Mesenchymal stem cell (in vitro differentiated cells and primary cell): ENCODE measurements at regions not wholly inside any gene's neighbourhood (a gene's known extent, or its start where the extent isn't known, plus 50 kb on each side); places are given as distances from the start of the nearest gene placed in this dataset.

Source experiments
- DNase-seq: peaks from one replicate; pipeline ENCODE4 v3.0.0-alpha.2; 2013
- H2AFZ ChIP-seq: one replicate; pipeline ENCODE4 v1.6.1; 2013; ENCODE audit warnings: low read depth, mild to moderate bottlenecking, control low read depth, inconsistent platforms, low read length, moderate library complexity
- H2AK5ac ChIP-seq: 2 replicates; pipeline ENCODE4 v1.6.1; 2013; ENCODE audit warnings: low read length, moderate library complexity, mild to moderate bottlenecking, inconsistent platforms; ENCODE audit not compliant: severe bottlenecking
- H2BK120ac ChIP-seq: one replicate; pipeline ENCODE4 v1.6.1; 2013; ENCODE audit warnings: low read depth, mild to moderate bottlenecking, inconsistent platforms, low read length, moderate library complexity
- H2BK12ac ChIP-seq, 2 experiments: one replicate each; pipeline ENCODE4 v1.6.1; 2013; ENCODE audit warnings: inconsistent platforms in 2 of 2, low read length in 2 of 2, mild to moderate bottlenecking in 2 of 2, moderate library complexity in 2 of 2, control low read depth in 1 of 2
- H2BK15ac ChIP-seq: one replicate; pipeline ENCODE4 v1.6.1; 2013; ENCODE audit warnings: mild to moderate bottlenecking, low read depth, inconsistent platforms; ENCODE audit not compliant: poor library complexity, severe bottlenecking
- H2BK5ac ChIP-seq: 2 replicates; pipeline ENCODE4 v1.6.1; 2013; ENCODE audit warnings: low read depth, mild to moderate bottlenecking, low read length, control low read depth, inconsistent platforms; ENCODE audit not compliant: poor library complexity, severe bottlenecking
- H3K14ac ChIP-seq, 2 experiments: one replicate each; pipeline ENCODE4 v1.6.1; 2013; ENCODE audit warnings: inconsistent platforms in 2 of 2, low read length in 2 of 2, control low read depth in 1 of 2, mild to moderate bottlenecking in 1 of 2, moderate library complexity in 1 of 2
- H3K18ac ChIP-seq, 2 experiments: one replicate each; pipeline ENCODE4 v1.6.1; 2013; ENCODE audit warnings: inconsistent platforms in 2 of 2, low read length in 2 of 2, control low read depth in 1 of 2, low read depth in 1 of 2, mild to moderate bottlenecking in 1 of 2
- H3K23ac ChIP-seq, 2 experiments: one replicate each; pipeline ENCODE4 v1.6.1; 2013; ENCODE audit warnings: inconsistent platforms in 2 of 2, low read length in 2 of 2, mild to moderate bottlenecking in 2 of 2, moderate library complexity in 2 of 2, control low read depth in 1 of 2
- H3K27ac ChIP-seq: 2 replicates; pipeline ENCODE4 v1.5.1; 2013; ENCODE audit warnings: mild to moderate bottlenecking, moderate library complexity, low read length, control low read depth, inconsistent platforms; ENCODE audit not compliant: poor library complexity, severe bottlenecking
- H3K27me3 ChIP-seq, 2 experiments: 2 replicates each; pipeline versions ENCODE4 v1.6.1 to v1.7.0; 2013; ENCODE audit warnings: low read length in 2 of 2, mild to moderate bottlenecking in 2 of 2, moderate library complexity in 2 of 2, control low read depth in 1 of 2, inconsistent platforms in 1 of 2; ENCODE audit not compliant: control insufficient read depth in 1 of 2, insufficient read depth in 1 of 2
- H3K36me3 ChIP-seq, 2 experiments: 2 replicates each; pipeline versions ENCODE4 v1.6.1 to v1.7.0; 2013; ENCODE audit warnings: low read length in 2 of 2, control low read depth in 1 of 2, inconsistent platforms in 1 of 2, low read depth in 1 of 2, mild to moderate bottlenecking in 1 of 2; ENCODE audit not compliant: insufficient read depth in 2 of 2, control insufficient read depth in 1 of 2
- H3K4ac ChIP-seq, 2 experiments: one replicate each; pipeline ENCODE4 v1.6.1; 2013; ENCODE audit warnings: inconsistent platforms in 2 of 2, low read length in 2 of 2, mild to moderate bottlenecking in 2 of 2, moderate library complexity in 2 of 2, control low read depth in 1 of 2, low read depth in 1 of 2
- H3K4me1 ChIP-seq: 2 replicates; pipeline ENCODE4 v1.6.1; 2013; ENCODE audit warnings: low read depth, low read length, control low read depth; ENCODE audit not compliant: control insufficient read depth, insufficient read depth
- H3K4me2 ChIP-seq: 2 replicates; pipeline ENCODE4 v1.6.1; 2013; ENCODE audit warnings: low read length, mild to moderate bottlenecking, inconsistent platforms; ENCODE audit not compliant: poor library complexity, severe bottlenecking
- H3K4me3 ChIP-seq, 2 experiments: 2 replicates each; pipeline versions ENCODE4 v1.5.1 to v1.7.0; 2013; ENCODE audit warnings: low read length in 2 of 2, mild to moderate bottlenecking in 2 of 2, control low read depth in 1 of 2, low read depth in 1 of 2; ENCODE audit not compliant: insufficient read depth in 1 of 2
- H3K79me1 ChIP-seq: replicated peaks from 2 replicates; pipeline ENCODE4 v1.6.1; 2013; ENCODE audit warnings: mild to moderate bottlenecking, control low read depth, low read length, inconsistent platforms; ENCODE audit not compliant: poor library complexity, severe bottlenecking
- H3K9ac ChIP-seq: 2 replicates; pipeline ENCODE4 v1.7.0; 2013; ENCODE audit warnings: mild to moderate bottlenecking, low read length, moderate library complexity
- H3K9me3 ChIP-seq: 2 replicates; pipeline ENCODE4 v1.7.0; 2013; ENCODE audit warnings: mild to moderate bottlenecking, low read length; ENCODE audit not compliant: control insufficient read depth
- H4K8ac ChIP-seq: one replicate; pipeline ENCODE4 v1.6.1; 2013; ENCODE audit warnings: inconsistent platforms, mild to moderate bottlenecking, low read length, moderate library complexity
- H4K91ac ChIP-seq: one replicate; pipeline ENCODE4 v1.6.1; 2013; ENCODE audit warnings: mild to moderate bottlenecking, low read length, inconsistent platforms
- WGBS: methylation state at CpG from one replicate; pipeline ENCODE4 v1.1.7; 2013; ENCODE audit warnings: mixed read lengths; 5-methylcytosine and 5-hydroxymethylcytosine counted together

DNA sequence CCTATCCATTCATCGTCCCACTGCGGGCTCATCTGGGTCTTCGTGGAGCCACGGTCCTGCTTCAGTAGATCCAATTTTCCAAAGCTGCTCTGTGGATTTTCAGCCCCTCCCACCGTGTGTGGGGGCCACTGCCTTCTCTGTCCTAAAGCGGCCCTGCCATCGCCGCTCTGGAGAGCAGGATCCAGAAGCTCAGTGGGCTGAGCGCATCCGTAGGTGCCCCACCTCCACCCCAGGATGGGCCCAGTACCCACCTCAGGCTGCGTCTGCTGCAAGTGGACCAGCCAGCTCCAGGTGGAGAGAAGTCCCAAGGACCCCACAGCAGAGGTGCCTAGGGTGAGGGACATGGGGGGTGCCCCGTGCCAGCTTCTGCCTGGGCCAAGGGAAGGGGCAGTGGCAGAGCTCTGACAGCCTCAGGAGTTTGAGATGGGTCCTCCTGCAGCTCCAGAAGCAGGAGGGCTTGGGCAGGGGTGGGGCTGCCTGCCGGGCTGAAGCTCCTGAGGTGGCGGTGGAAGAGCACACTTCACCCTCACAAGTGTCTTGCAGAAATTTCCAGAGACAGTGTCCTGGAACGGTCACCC is 148.1 kb upstream of the C14orf180 start:
- Histone ChIP-seq H3K27ac (no peak overlapping the region), H3K4ac (no peak overlapping the region), H2BK5ac (no peak overlapping the region), H3K4me2 (no peak overlapping the region), H2AFZ (no peak overlapping the region), H3K9ac (no peak overlapping the region), H3K9me3 (no peaks in the 10 kb centered on the region), H3K4me3 (no peak overlapping the region), H3K36me3 (no peaks in the 10 kb centered on the region), H2BK15ac (no peak overlapping the region), H3K27me3 (no peaks in the 10 kb centered on the region), H3K79me1 (no peaks in the 10 kb centered on the region), H2BK120ac (no peak overlapping the region), H3K4me1 (peaks cover 1% of the 10 kb centered on the region), H4K8ac (no peak overlapping the region), H3K23ac (no peak overlapping the region), H3K18ac (no peak overlapping the region), H3K14ac (no peak overlapping the region), H2AK5ac (no peak overlapping the region), H2BK12ac (no peak overlapping the region), H4K91ac (no peak overlapping the region)
- no peak for DNase-seq
- 85% methylated on average over 15 of the region's 15 CpGs for WGBS

DNA sequence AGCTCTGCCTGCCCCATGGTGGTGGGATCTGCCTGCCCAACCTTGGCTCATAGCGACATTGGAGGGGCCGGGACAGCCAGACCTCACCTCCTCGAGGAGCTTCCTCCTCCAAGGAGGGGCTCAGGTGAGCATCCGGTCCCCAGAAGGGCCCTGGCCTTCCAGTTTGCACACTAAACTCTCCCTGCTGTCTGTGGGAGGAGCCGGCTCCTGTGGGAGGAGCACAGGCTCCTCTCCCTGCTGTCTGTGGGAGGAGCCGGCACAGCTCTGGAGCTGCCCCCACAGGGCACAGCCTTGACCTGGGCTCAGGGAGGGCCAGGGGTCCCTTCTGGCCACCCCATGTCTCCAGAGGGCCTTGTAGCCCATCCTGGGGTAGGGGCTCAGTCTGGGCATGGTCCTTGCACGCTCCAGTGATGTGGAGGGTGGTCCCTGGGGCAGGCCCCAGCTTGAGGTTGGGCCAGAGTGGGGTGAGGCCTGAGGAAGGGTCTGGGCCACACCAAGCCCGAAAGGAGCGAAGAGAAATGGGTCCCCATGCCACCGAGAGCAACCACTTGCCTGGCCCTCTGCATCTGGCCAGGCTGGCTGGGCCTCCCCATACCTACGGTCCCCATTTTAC is 147.5 kb upstream of the C14orf180 start:
- no peak overlapping the region for H4K8ac ChIP-seq

DNA sequence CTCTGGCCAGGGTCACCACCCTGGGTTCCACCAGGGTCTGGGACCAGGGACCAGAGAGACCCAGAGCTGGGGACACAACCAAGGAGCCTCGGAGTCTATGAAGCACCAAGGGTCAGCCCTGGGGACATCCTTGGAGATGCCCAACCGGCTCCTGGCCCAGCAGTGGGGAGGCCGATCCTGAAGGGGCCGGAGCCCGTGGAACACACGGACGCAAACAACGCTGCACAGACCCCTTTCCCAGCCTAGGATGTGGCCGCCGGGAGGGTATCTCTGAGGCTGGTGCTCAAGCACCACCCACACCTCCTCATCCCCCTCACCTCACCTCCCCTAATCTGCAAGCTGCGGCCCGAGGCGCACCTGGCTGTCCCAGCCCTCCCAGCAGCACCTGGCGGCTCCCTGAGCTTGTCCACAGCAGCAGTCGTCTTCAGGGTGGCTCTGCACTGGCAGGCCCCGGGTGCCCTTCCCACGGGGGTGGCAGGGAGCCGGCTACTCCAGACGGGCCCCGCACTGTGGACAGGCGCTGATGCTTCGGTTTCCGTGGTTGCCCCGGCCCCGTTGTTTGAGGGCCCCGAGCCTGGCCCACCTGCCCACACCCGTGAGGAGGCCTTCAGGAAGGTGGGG is 146.8 kb upstream of the C14orf180 start:
- H2BK15ac ChIP-seq: no peak overlapping the region
- no peak overlapping the region for H3K9ac ChIP-seq
- H3K36me3 ChIP-seq: no peaks in the 10 kb centered on the region
- H2BK12ac ChIP-seq: no peak overlapping the region
- H2BK5ac ChIP-seq: no peak overlapping the region
- H4K8ac ChIP-seq: no peak overlapping the region
- no peak overlapping the region for H2AFZ ChIP-seq
- H3K9me3 ChIP-seq: no peaks in the 10 kb centered on the region
- H3K18ac ChIP-seq: no peak overlapping the region
- H3K27me3 ChIP-seq: no peaks in the 10 kb centered on the region
- peaks cover 1% of the 10 kb centered on the region for H3K4me1 ChIP-seq
- 90% methylated on average over 27 of the region's 27 CpGs for WGBS
- no peak overlapping the region for H2AK5ac ChIP-seq
- H3K27ac ChIP-seq: no peak overlapping the region
- no peak overlapping the region for H4K91ac ChIP-seq
- H3K4ac ChIP-seq: no peak overlapping the region
- H3K14ac ChIP-seq: no peak overlapping the region
- H3K4me3 ChIP-seq: no peak overlapping the region
- H3K4me2 ChIP-seq: no peak overlapping the region
- no peak overlapping the region for H2BK120ac ChIP-seq
- H3K23ac ChIP-seq: no peak overlapping the region
- no peak for DNase-seq
- no peaks in the 10 kb centered on the region for H3K79me1 ChIP-seq

More for the DNA sequence above, 147.5 kb upstream of the C14orf180 start:
- H3K9me3 ChIP-seq: no peaks in the 10 kb centered on the region
- H2BK12ac ChIP-seq: no peak overlapping the region
- H3K79me1 ChIP-seq: no peaks in the 10 kb centered on the region
- H3K9ac ChIP-seq: no peak overlapping the region
- no peak overlapping the region for H3K4me3 ChIP-seq
- no peak overlapping the region for H2BK5ac ChIP-seq
- no peak overlapping the region for H3K23ac ChIP-seq
- no peak overlapping the region for H2AK5ac ChIP-seq
- no peak overlapping the region for H3K4me2 ChIP-seq
- no peak overlapping the region for H2AFZ ChIP-seq
- WGBS: 70% methylated on average over 11 of the region's 11 CpGs
- no peaks in the 10 kb centered on the region for H3K36me3 ChIP-seq
- peaks cover 1% of the 10 kb centered on the region for H3K4me1 ChIP-seq
- no peak overlapping the region for H3K27ac ChIP-seq
- no peak overlapping the region for H3K4ac ChIP-seq
- H3K14ac ChIP-seq: no peak overlapping the region
- H3K27me3 ChIP-seq: no peaks in the 10 kb centered on the region
- H2BK120ac ChIP-seq: no peak overlapping the region
- no peak overlapping the region for H2BK15ac ChIP-seq
- H4K91ac ChIP-seq: no peak overlapping the region
- no peak overlapping the region for H3K18ac ChIP-seq
- no peak for DNase-seq

DNA sequence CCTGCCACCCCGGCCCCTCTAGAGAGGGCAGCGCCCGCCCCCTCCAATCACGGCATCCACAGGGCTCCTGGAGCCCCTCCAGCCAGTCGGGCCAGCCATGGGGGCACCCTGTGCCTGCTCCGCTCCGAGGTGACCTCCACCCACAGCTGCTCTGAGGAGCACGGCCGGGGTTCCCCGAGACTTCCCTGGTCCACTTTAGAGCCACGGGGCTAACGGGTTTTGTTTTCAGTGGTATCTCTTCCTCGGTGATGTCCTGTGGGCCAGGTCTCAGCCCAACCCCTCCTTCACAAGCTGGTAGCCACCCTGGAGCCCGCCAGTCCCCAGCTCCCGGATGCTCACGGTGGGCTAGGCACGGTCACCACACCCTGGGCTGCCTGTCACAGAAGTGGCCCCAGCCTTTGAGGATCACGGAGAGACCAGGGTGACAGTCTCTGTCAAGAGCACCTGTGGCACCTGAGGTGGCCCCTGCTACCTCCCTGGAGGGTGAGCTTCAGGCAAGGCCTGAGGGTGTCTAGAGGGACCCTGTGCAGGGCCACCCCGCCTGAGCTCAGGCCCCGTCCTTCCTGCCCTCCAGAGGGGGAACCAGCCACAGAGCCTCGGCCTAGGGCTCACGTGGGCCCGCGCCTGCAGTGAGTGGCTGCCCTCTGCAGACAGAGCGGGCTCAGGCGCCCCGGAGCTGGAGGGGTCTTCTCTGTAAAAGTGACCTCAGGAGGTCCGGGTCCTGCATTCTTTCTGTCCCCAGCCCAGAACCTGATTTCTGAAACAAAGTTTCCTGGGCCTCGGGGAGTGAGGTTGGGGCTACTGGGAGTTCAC is 146.0 kb upstream of the C14orf180 start:
- Histone ChIP-seq H4K8ac (no peak overlapping the region), H2AFZ (no peak overlapping the region), H3K9ac (no peak overlapping the region), H2AK5ac (no peak overlapping the region), H2BK15ac (no peak overlapping the region), H3K27me3 (no peaks in the 10 kb centered on the region), H3K9me3 (no peaks in the 10 kb centered on the region), H2BK12ac (no peak overlapping the region), H2BK5ac (no peak overlapping the region), H3K27ac (no peak overlapping the region), H3K14ac (no peak overlapping the region), H3K4ac (no peak overlapping the region), H3K23ac (no peak overlapping the region), H3K4me2 (no peak overlapping the region), H4K91ac (no peak overlapping the region), H3K4me1 (peaks cover 1% of the 10 kb centered on the region), H3K79me1 (no peaks in the 10 kb centered on the region), H2BK120ac (no peak overlapping the region), H3K18ac (no peak overlapping the region), H3K36me3 (no peaks in the 10 kb centered on the region), H3K4me3 (no peak overlapping the region)
- DNase-seq: no peak
- 87% methylated on average over 29 of the region's 29 CpGs for WGBS
